SU-DHL-6 (cell line): ENCODE measurements at regions not wholly inside any gene's neighbourhood (a gene's known extent, or its start where the extent isn't known, plus 50 kb on each side); places are given as distances from the start of the nearest gene placed in this dataset.

Source experiments
- H2AFZ ChIP-seq: fragments of 200-600 bp; sonication (generic); 2 replicates; pipeline ENCODE4 v1.6.1; 2014; ENCODE audit warnings: low read depth, mild to moderate bottlenecking, moderate library complexity, mixed read lengths, antibody characterized with exemption, low read length; ENCODE audit not compliant: severe bottlenecking
- H3F3A ChIP-seq: fragments of 200-600 bp; shearing (Covaris generic); 2 replicates; pipeline ENCODE4 v1.6.0; 2016; ENCODE audit warnings: antibody characterized with exemption, mild to moderate bottlenecking; ENCODE audit not compliant: insufficient read depth
- H3K27ac ChIP-seq: fragments of 200-600 bp; sonication (generic); 2 replicates; pipeline ENCODE4 v1.5.1; 2016; ENCODE audit warnings: low read depth, mild to moderate bottlenecking, low read length, moderate library complexity, mixed read lengths
- H3K27me3 ChIP-seq: fragments of 200-600 bp; sonication (generic), shearing (Covaris generic); 2 replicates; pipeline ENCODE4 v1.6.0; 2014; ENCODE audit warnings: mild to moderate bottlenecking, low read length
- H3K36me3 ChIP-seq: fragments of 200-600 bp; sonication (generic); 2 replicates; pipeline ENCODE4 v1.6.1; 2014; ENCODE audit warnings: mild to moderate bottlenecking, low read length, mixed read lengths
- H3K4me2 ChIP-seq: fragments of 300-600, 200-600 bp; shearing (Covaris generic), sonication (generic); 2 replicates; pipeline ENCODE4 v1.6.0; 2014; ENCODE audit warnings: low read length, low read depth, mild to moderate bottlenecking; ENCODE audit not compliant: poor library complexity, severe bottlenecking
- H3K4me3 ChIP-seq: fragments of 200-600 bp; sonication (generic); 2 replicates; pipeline ENCODE4 v1.5.1; 2014; ENCODE audit warnings: antibody characterized with exemption, low read length, mild to moderate bottlenecking, mixed read lengths; ENCODE audit not compliant: insufficient read depth, poor library complexity, severe bottlenecking
- H3K79me2 ChIP-seq: fragments of 200-600 bp; sonication (generic); 2 replicates; pipeline ENCODE4 v1.6.1; 2014; ENCODE audit warnings: mild to moderate bottlenecking, low read length, moderate library complexity; ENCODE audit not compliant: insufficient read depth
- H3K9ac ChIP-seq: fragments of 200-600 bp; sonication (generic); 2 replicates; pipeline ENCODE4 v1.7.0; 2014; ENCODE audit warnings: mild to moderate bottlenecking, low read length
- H3K9me2 ChIP-seq: fragments of 200-600 bp; sonication (generic); replicated peaks from 2 replicates; pipeline ENCODE4 v1.6.1; 2014; ENCODE audit warnings: low read length; ENCODE audit not compliant: insufficient read depth
- H3K9me3 ChIP-seq: fragments of 200-600 bp; sonication (generic); 2 replicates; pipeline ENCODE4 v1.6.1; 2014; ENCODE audit warnings: low read length, mixed read lengths; ENCODE audit not compliant: insufficient read depth
- H4K20me1 ChIP-seq: fragments of 200-600 bp; sonication (generic); 2 replicates; pipeline ENCODE4 v1.6.1; 2014; ENCODE audit warnings: low read depth, mild to moderate bottlenecking, antibody characterized with exemption, low read length, moderate library complexity, mixed read lengths
- CTCF ChIP-seq: fragments of 200-600 bp; sonication (generic); IDR thresholded peaks from one replicate; pipeline ENCODE4 v1.5.1; 2017; ENCODE audit warnings: antibody characterized with exemption, mild to moderate bottlenecking, low read length, moderate library complexity; ENCODE audit not compliant: insufficient read depth, poor library complexity, severe bottlenecking
- EZH2phosphoT487 ChIP-seq: fragments of 200-600 bp; sonication (generic), shearing (Covaris generic); conservative IDR thresholded peaks from 2 replicates; pipeline ENCODE4 v1.6.1; 2018; ENCODE audit warnings: mild to moderate bottlenecking, antibody characterized with exemption, low read length, moderate library complexity, mixed read lengths

- TF ChIP-seq CTCF (no peak), EZH2phosphoT487 (no peak)
- Histone ChIP-seq H3K4me3 (no peak overlapping the region), H3K9me2 (no peaks in the 10 kb centered on the region), H3K36me3 (no peaks in the 10 kb centered on the region), H3K9ac (no peak overlapping the region), H2AFZ (no peak overlapping the region), H3K79me2 (no peaks in the 10 kb centered on the region), H3K4me2 (no peak overlapping the region), H3F3A (no peaks in the 10 kb centered on the region), H3K27ac (no peak overlapping the region), H3K9me3 (no peaks in the 10 kb centered on the region), H4K20me1 (no peaks in the 10 kb centered on the region), H3K27me3 (0 out of 2 replicates have a peak, but pooled peaks cover 3% of the 10 kb centered on the region)
These were observed 77.5 kb upstream of the VWC2 start for GRCh38 chr7:49695971-49696370.

- H3K9me2 ChIP-seq = no peaks in the 10 kb centered on the region
- 0 out of 2 replicates have a peak, but pooled peaks cover 3% of the 10 kb centered on the region for H3K27me3 ChIP-seq
- no peaks in the 10 kb centered on the region for H3K36me3 ChIP-seq
- no peaks in the 10 kb centered on the region for H3K79me2 ChIP-seq
- no peaks in the 10 kb centered on the region for H3F3A ChIP-seq
- H3K9me3 ChIP-seq = no peaks in the 10 kb centered on the region
- no peak overlapping the region for H3K9ac ChIP-seq
- H2AFZ ChIP-seq = no peak overlapping the region
- H3K27ac ChIP-seq = no peak overlapping the region
- H3K4me3 ChIP-seq = no peak overlapping the region
- TF ChIP-seq CTCF (no peak), EZH2phosphoT487 (no peak)
- no peaks in the 10 kb centered on the region for H4K20me1 ChIP-seq
- no peak overlapping the region for H3K4me2 ChIP-seq
These were observed 72.6 kb upstream of the VWC2 start for GRCh38 chr7:49700841-49701240.

- Histone ChIP-seq H3K4me2 (no peak overlapping the region), H2AFZ (no peak overlapping the region), H3K9me3 (no peaks in the 10 kb centered on the region), H3K36me3 (no peaks in the 10 kb centered on the region), H3K27ac (no peak overlapping the region), H3K9ac (no peak overlapping the region), H4K20me1 (no peaks in the 10 kb centered on the region), H3K79me2 (no peaks in the 10 kb centered on the region), H3F3A (no peaks in the 10 kb centered on the region), H3K4me3 (no peak overlapping the region), H3K9me2 (no peaks in the 10 kb centered on the region), H3K27me3 (0 out of 2 replicates have a peak, but pooled peaks cover 3% of the 10 kb centered on the region)
- TF ChIP-seq EZH2phosphoT487 (no peak), CTCF (no peak)
These were observed 71.3 kb upstream of the VWC2 start for GRCh38 chr7:49702099-49702498.
